Stimulated activated CD8-positive, alpha-beta memory T cell treated with anti-CD3 and anti-CD28 coated beads, Interleukin-2, amount 100 ng/mL, for 1 hour (primary cell): ENCODE measurements at regions not wholly inside any gene's neighbourhood (a gene's known extent, or its start where the extent isn't known, plus 50 kb on each side); places are given as distances from the start of the nearest gene placed in this dataset.

Experiments used
- DNase-seq, 2 donors: peaks; one replicate each; pipeline ENCODE4 v3.0.0-alpha.2; 2020; ENCODE audit warnings: low read depth in 2 of 2

- no peak for DNase-seq
These were observed 119.0 kb downstream of the RFLNA start for GRCh38 chr12:124413915-124414314.

GRCh38 chr12:124413401-124413800, 118.5 kb downstream of the RFLNA start:
- no peak for DNase-seq

GRCh38 chr12:124412646-124413015, 117.7 kb downstream of the RFLNA start:
- DNase-seq: no peak

- no peak for DNase-seq
These were observed 117.2 kb downstream of the RFLNA start for GRCh38 chr12:124411953-124412645.

- no peak for DNase-seq
These were observed 116.5 kb downstream of the RFLNA start for GRCh38 chr12:124411281-124411878.

GRCh38 chr12:124410354-124411175, 115.7 kb downstream of the RFLNA start:
- no peak for DNase-seq

- no peak for DNase-seq
These were observed 114.1 kb downstream of the RFLNA start for GRCh38 chr12:124408822-124409517.

GRCh38 chr12:124407074-124407473, 112.2 kb downstream of the RFLNA start:
- DNase-seq: no peak

GRCh38 chr12:124406043-124406442, 111.2 kb downstream of the RFLNA start:
- no peak for DNase-seq

GRCh38 chr12:124405592-124405991, 110.7 kb downstream of the RFLNA start:
- DNase-seq: no peak

GRCh38 chr12:124405151-124405550, 110.3 kb downstream of the RFLNA start:
- DNase-seq: no peak

- no peak for DNase-seq
These were observed 109.4 kb downstream of the RFLNA start for GRCh38 chr12:124404162-124404784.

- DNase-seq: no peak
These were observed 108.4 kb downstream of the RFLNA start for GRCh38 chr12:124403273-124403672.

- DNase-seq: no peak
These were observed 107.6 kb downstream of the RFLNA start for GRCh38 chr12:124402248-124403066.

GRCh38 chr12:124401704-124402221, 106.9 kb downstream of the RFLNA start:
- DNase-seq: no peak

- no peak for DNase-seq
These were observed 105.2 kb downstream of the RFLNA start for GRCh38 chr12:124400124-124400523.

GRCh38 chr12:124399622-124400021, 104.7 kb downstream of the RFLNA start:
- DNase-seq: no peak

- no peak for DNase-seq
These were observed 103.8 kb downstream of the RFLNA start for GRCh38 chr12:124398578-124399227.

GRCh38 chr12:124397807-124398577, 103.1 kb downstream of the RFLNA start:
- no peak for DNase-seq

GRCh38 chr12:124397399-124397679, 102.4 kb downstream of the RFLNA start:
- no peak for DNase-seq
